NB4 (cell line): ENCODE measurements at regions not wholly inside any gene's neighbourhood (a gene's known extent, or its start where the extent isn't known, plus 50 kb on each side); places are given as distances from the start of the nearest gene placed in this dataset.

Experiments used
- DNase-seq: peaks from one replicate; pipeline ENCODE4 v3.0.0; 2010; ENCODE audit warnings: low read depth
- H3K4me3 ChIP-seq: one replicate; pipeline ENCODE4 v1.5.1; 2011; ENCODE audit warnings: mild to moderate bottlenecking, low read depth, low read length, moderate library complexity
- CTCF ChIP-seq: IDR thresholded peaks from one replicate; pipeline ENCODE4 v1.5.1; 2012; ENCODE audit warnings: low read depth, low read length
- MAX ChIP-seq: IDR thresholded peaks from 2 replicates; pipeline ENCODE4 v1.6.1; 2011; ENCODE audit warnings: low read depth, low read length
- MYC ChIP-seq: IDR thresholded peaks from 2 replicates; pipeline ENCODE4 v1.6.1; 2011; ENCODE audit warnings: low read depth, low read length
- POLR2A ChIP-seq: IDR thresholded peaks from 2 replicates; pipeline ENCODE4 v1.6.1; 2011; ENCODE audit warnings: mild to moderate bottlenecking; ENCODE audit not compliant: insufficient read length; ENCODE audit errors: extremely low read depth

GRCh38 chr3:61334783-61335182 is 83.5 kb upstream of the FHIT start:
- no peak overlapping the region for H3K4me3 ChIP-seq
- DNase-seq, result no peak
- TF ChIP-seq CTCF (no peak), MAX (no peak), POLR2A (no peak), MYC (no peak)

GRCh38 chr3:61340931-61341461 is 89.7 kb upstream of the FHIT start:
- no peak for DNase-seq
- TF ChIP-seq POLR2A, result no peak
- no peak for TF ChIP-seq MYC
- no peak for TF ChIP-seq CTCF
- no peak for TF ChIP-seq MAX
- H3K4me3 ChIP-seq, result no peak overlapping the region

- TF ChIP-seq MYC, result no peak
- TF ChIP-seq MAX, result no peak
- no peak for TF ChIP-seq CTCF
- no peak for DNase-seq
- no peak overlapping the region for H3K4me3 ChIP-seq
Observed at GRCh38 chr3:61343543-61343942, 92.3 kb upstream of the FHIT start.

GRCh38 chr3:61345020-61345419 is 93.8 kb upstream of the FHIT start:
- DNase-seq, result no peak
- TF ChIP-seq POLR2A (no peak), MAX (no peak)
- H3K4me3 ChIP-seq, result no peak overlapping the region

GRCh38 chr3:61347981-61348380 is 96.7 kb upstream of the FHIT start:
- DNase-seq, result no peak
- no peak for TF ChIP-seq CTCF
- no peak for TF ChIP-seq POLR2A
- H3K4me3 ChIP-seq, result no peak overlapping the region

- no peak overlapping the region for H3K4me3 ChIP-seq
- no peak for DNase-seq
- no peak for TF ChIP-seq MYC
- no peak for TF ChIP-seq CTCF
- TF ChIP-seq MAX, result no peak
- no peak for TF ChIP-seq POLR2A
Observed at GRCh38 chr3:61349717-61350116, 98.5 kb upstream of the FHIT start.
